Hepatocyte (in vitro differentiated cells): ENCODE measurements at regions not wholly inside any gene's neighbourhood (a gene's known extent, or its start where the extent isn't known, plus 50 kb on each side); places are given as distances from the start of the nearest gene placed in this dataset.
A peak's percentile ranks its signal among the peaks of the same experiment; 100 is the strongest.

Experiments used
- DNase-seq: peaks from one replicate; pipeline ENCODE4 v3.0.0-alpha.2; 2016; ENCODE audit warnings: low spot score
- H2AFZ ChIP-seq: fragments of 200-600 bp; sonication (generic); 2 replicates; pipeline ENCODE4 v1.6.0; 2016; ENCODE audit warnings: antibody characterized with exemption, mild to moderate bottlenecking
- H3K27ac ChIP-seq: fragments of 200-600 bp; sonication (generic); 2 replicates; pipeline ENCODE4 v1.5.1; 2016; ENCODE audit warnings: mild to moderate bottlenecking
- H3K27me3 ChIP-seq: fragments of 200-600 bp; sonication (generic); 2 replicates; pipeline ENCODE4 v1.6.1; 2016
- H3K36me3 ChIP-seq: fragments of 200-600 bp; sonication (generic); replicated peaks from 2 replicates; pipeline ENCODE4 v1.5.1; 2016; ENCODE audit warnings: low read depth; ENCODE audit not compliant: insufficient read depth
- H3K4me1 ChIP-seq: fragments of 200-600 bp; sonication (generic); 2 replicates; pipeline ENCODE4 v1.5.1; 2016; ENCODE audit warnings: mild to moderate bottlenecking, moderate library complexity; ENCODE audit not compliant: insufficient read depth
- H3K4me2 ChIP-seq: fragments of 200-600 bp; sonication (generic); 2 replicates; pipeline ENCODE4 v1.6.0; 2016
- H3K4me3 ChIP-seq: fragments of 200-600 bp; sonication (generic); 2 replicates; pipeline ENCODE4 v1.5.1; 2016; ENCODE audit warnings: mild to moderate bottlenecking
- H3K79me2 ChIP-seq: fragments of 200-600 bp; sonication (generic); 2 replicates; pipeline ENCODE4 v1.6.0; 2017; ENCODE audit warnings: mild to moderate bottlenecking
- H3K9me2 ChIP-seq: fragments of 200-600 bp; sonication (generic); replicated peaks from 2 replicates; pipeline ENCODE4 v1.6.0; 2017; ENCODE audit warnings: mild to moderate bottlenecking; ENCODE audit not compliant: insufficient read depth
- H3K9me3 ChIP-seq: fragments of 200-600 bp; sonication (generic); 2 replicates; pipeline ENCODE4 v1.5.1; 2016; ENCODE audit warnings: low read depth, mild to moderate bottlenecking
- H4K20me1 ChIP-seq: fragments of 200-600 bp; sonication (generic); 2 replicates; pipeline ENCODE4 v1.6.0; 2016; ENCODE audit warnings: mild to moderate bottlenecking; ENCODE audit not compliant: insufficient read depth, poor library complexity, severe bottlenecking
- EZH2 ChIP-seq: fragments of 200-600 bp; sonication (generic); IDR thresholded peaks from 2 replicates; pipeline ENCODE4 v1.6.1; 2016; ENCODE audit warnings: antibody characterized with exemption, mild to moderate bottlenecking, borderline replicate concordance
- EZH2phosphoT487 ChIP-seq: fragments of 200-600 bp; sonication (generic); IDR thresholded peaks from one replicate; pipeline ENCODE4 v1.6.1; 2018; ENCODE audit warnings: antibody characterized with exemption, mild to moderate bottlenecking, low read depth, moderate library complexity; ENCODE audit not compliant: unreplicated experiment, severe bottlenecking
- WGBS: methylation state at CpG from one replicate; pipeline ENCODE4 v1.1.6; 2016; ENCODE audit warnings: low lambda C conversion rate; ENCODE audit errors: missing lambda C conversion rate; 5-methylcytosine and 5-hydroxymethylcytosine counted together
- TF ChIP-seq, protein P1 (sequence below): fragments of 200-600 bp; sonication (generic); IDR thresholded peaks from 2 replicates; pipeline ENCODE4 v1.5.1; 2016; ENCODE audit warnings: antibody characterized with exemption, mild to moderate bottlenecking; ENCODE audit not compliant: poor library complexity

GRCh38 chr14:65210118-65210821 is 108.0 kb upstream of the MAX start:
- no peak overlapping the region for H3K4me2 ChIP-seq
- WGBS: 76% methylated on average over 4 of the region's 4 CpGs
- H4K20me1 ChIP-seq: no peaks in the 10 kb centered on the region
- TF ChIP-seq EZH2phosphoT487 (no peak), EZH2 (no peak)
- TF ChIP-seq, protein P1, sequence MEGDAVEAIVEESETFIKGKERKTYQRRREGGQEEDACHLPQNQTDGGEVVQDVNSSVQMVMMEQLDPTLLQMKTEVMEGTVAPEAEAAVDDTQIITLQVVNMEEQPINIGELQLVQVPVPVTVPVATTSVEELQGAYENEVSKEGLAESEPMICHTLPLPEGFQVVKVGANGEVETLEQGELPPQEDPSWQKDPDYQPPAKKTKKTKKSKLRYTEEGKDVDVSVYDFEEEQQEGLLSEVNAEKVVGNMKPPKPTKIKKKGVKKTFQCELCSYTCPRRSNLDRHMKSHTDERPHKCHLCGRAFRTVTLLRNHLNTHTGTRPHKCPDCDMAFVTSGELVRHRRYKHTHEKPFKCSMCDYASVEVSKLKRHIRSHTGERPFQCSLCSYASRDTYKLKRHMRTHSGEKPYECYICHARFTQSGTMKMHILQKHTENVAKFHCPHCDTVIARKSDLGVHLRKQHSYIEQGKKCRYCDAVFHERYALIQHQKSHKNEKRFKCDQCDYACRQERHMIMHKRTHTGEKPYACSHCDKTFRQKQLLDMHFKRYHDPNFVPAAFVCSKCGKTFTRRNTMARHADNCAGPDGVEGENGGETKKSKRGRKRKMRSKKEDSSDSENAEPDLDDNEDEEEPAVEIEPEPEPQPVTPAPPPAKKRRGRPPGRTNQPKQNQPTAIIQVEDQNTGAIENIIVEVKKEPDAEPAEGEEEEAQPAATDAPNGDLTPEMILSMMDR: no peak
- no peaks in the 10 kb centered on the region for H3K9me3 ChIP-seq
- H2AFZ ChIP-seq: no peak overlapping the region
- no peaks in the 10 kb centered on the region for H3K27me3 ChIP-seq
- H3K36me3 ChIP-seq: no peaks in the 10 kb centered on the region
- H3K27ac ChIP-seq: no peak overlapping the region
- peaks cover 22% of the 10 kb centered on the region for H3K4me1 ChIP-seq
- DNase-seq: no peak
- H3K4me3 ChIP-seq: no peak overlapping the region
- H3K9me2 ChIP-seq: no peaks in the 10 kb centered on the region
- H3K79me2 ChIP-seq: no peaks in the 10 kb centered on the region

DNA sequence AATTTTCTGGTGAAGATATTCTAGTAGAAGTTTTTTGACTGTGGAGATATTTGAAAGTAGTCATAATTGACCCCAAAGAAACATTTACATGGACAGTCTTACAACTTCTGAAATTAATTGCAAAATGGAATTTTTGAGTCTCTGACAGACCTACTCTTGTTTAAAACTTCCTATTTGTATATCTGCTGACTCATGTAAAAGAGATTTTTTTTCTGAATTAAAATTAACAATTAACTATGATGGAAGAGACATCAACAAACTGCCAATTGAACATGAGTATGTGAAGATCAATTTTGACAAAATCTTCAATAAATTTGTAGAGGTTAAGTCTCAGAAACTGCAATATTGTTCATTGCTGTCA is 108.5 kb upstream of the MAX start:
- H3K4me1 ChIP-seq: peaks cover 22% of the 10 kb centered on the region
- no peak overlapping the region for H3K4me3 ChIP-seq
- H3K4me2 ChIP-seq: no peak overlapping the region
- no peak overlapping the region for H2AFZ ChIP-seq
- H3K27me3 ChIP-seq: no peaks in the 10 kb centered on the region
- DNase-seq: no peak
- H3K27ac ChIP-seq: no peak overlapping the region
- no peaks in the 10 kb centered on the region for H4K20me1 ChIP-seq
- no peaks in the 10 kb centered on the region for H3K79me2 ChIP-seq
- H3K36me3 ChIP-seq: no peaks in the 10 kb centered on the region
- no peaks in the 10 kb centered on the region for H3K9me2 ChIP-seq
- TF ChIP-seq EZH2 (no peak), EZH2phosphoT487 (no peak)
- TF ChIP-seq, protein P1: no peak
- no peaks in the 10 kb centered on the region for H3K9me3 ChIP-seq

- Histone ChIP-seq H3K36me3 (no peaks in the 10 kb centered on the region), H2AFZ (no peak overlapping the region), H3K4me2 (no peak overlapping the region), H3K27me3 (no peaks in the 10 kb centered on the region), H3K79me2 (no peaks in the 10 kb centered on the region), H3K4me3 (no peak overlapping the region), H3K9me2 (no peaks in the 10 kb centered on the region), H3K9me3 (no peaks in the 10 kb centered on the region), H3K27ac (no peak overlapping the region), H4K20me1 (no peaks in the 10 kb centered on the region), H3K4me1 (peaks cover 22% of the 10 kb centered on the region)
- DNase-seq: peak; percentile 29
- TF ChIP-seq EZH2 (no peak), EZH2phosphoT487 (no peak)
- TF ChIP-seq, protein P1: no peak
- WGBS: 54% methylated on average over 3 of the region's 3 CpGs
Measured at GRCh38 chr14:65211341-65211987, 109.1 kb upstream of the MAX start.
